ENCODE measurements at regions not wholly inside any gene's neighbourhood (a gene's known extent, or its start where the extent isn't known, plus 50 kb on each side); places are given as distances from the start of the nearest gene placed in this dataset.

DNA sequence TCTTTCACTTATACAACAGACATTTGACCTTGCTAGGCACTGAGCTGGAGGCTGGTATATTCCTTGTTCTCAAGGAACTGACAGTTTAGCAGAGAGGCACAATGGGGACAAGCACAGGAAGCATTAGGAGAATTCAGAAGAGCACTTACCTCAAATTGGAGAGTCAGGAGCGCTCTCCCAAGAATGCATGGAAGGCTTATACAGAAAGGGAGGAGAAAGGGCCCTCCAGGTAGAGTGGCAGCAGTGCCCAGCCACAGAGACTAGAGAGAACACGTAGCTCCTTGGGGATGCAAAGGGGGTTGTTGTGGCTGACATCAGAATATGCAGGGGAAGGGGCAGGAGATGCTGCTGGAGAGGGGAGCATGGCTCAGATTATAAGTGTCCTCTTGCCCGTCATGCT, 78.2 kb upstream of the MKLN1 start:
- H3K36me3 ChIP-seq = no peaks in the 10 kb centered on the region
- TF ChIP-seq, protein P1, sequence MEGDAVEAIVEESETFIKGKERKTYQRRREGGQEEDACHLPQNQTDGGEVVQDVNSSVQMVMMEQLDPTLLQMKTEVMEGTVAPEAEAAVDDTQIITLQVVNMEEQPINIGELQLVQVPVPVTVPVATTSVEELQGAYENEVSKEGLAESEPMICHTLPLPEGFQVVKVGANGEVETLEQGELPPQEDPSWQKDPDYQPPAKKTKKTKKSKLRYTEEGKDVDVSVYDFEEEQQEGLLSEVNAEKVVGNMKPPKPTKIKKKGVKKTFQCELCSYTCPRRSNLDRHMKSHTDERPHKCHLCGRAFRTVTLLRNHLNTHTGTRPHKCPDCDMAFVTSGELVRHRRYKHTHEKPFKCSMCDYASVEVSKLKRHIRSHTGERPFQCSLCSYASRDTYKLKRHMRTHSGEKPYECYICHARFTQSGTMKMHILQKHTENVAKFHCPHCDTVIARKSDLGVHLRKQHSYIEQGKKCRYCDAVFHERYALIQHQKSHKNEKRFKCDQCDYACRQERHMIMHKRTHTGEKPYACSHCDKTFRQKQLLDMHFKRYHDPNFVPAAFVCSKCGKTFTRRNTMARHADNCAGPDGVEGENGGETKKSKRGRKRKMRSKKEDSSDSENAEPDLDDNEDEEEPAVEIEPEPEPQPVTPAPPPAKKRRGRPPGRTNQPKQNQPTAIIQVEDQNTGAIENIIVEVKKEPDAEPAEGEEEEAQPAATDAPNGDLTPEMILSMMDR (IDR thresholded peaks at IDR 0.05) = no peak
- TF ChIP-seq POLR2A (IDR thresholded peaks at IDR 0.05) = no peak
- H3K4me1 ChIP-seq = peaks cover 0 to 8% (median 0%) of the 10 kb centered on the region in 4 donors
- peaks cover 0 to 4% (median 0%) of the 10 kb centered on the region in 4 donors for H3K9me3 ChIP-seq
- no peak for DNase-seq
- H3K27ac ChIP-seq = peak overlapping the region in 1 of 4 donors; percentile 7
- no peak overlapping the region for H3K4me3 ChIP-seq
- H3K27me3 ChIP-seq = no peaks in the 10 kb centered on the region

DNA sequence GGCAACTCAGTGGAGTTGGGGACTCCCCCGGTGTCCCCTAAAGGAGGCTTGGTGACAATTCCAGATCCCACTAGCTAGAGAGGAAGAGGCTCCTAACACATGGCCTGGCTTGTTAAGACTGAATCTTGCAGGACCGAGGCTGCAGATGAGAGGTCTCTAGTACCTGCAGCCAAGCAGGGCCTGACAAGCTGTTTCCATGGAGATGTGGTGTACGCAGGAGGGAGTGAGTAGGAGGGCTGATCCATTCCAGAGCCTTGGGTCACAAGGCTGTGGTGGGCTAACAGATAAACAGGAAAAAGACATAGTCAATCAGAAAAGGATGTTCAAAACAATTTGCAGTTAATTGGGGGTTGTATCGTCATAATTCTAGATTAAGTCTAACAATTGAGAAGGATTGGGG, 77.3 kb upstream of the MKLN1 start:
- Histone ChIP-seq H3K4me1 (peaks cover 0 to 8% (median 0%) of the 10 kb centered on the region in 4 donors), H3K4me3 (no peak overlapping the region), H3K27me3 (no peaks in the 10 kb centered on the region), H3K27ac (no peak overlapping the region), H3K36me3 (no peaks in the 10 kb centered on the region), H3K9me3 (peaks cover 0 to 12% (median 0%) of the 10 kb centered on the region in 4 donors)
- TF ChIP-seq, protein P1 (IDR thresholded peaks at IDR 0.05) = no peak
- TF ChIP-seq POLR2A (IDR thresholded peaks at IDR 0.05) = no peak
- no peak for DNase-seq

DNA sequence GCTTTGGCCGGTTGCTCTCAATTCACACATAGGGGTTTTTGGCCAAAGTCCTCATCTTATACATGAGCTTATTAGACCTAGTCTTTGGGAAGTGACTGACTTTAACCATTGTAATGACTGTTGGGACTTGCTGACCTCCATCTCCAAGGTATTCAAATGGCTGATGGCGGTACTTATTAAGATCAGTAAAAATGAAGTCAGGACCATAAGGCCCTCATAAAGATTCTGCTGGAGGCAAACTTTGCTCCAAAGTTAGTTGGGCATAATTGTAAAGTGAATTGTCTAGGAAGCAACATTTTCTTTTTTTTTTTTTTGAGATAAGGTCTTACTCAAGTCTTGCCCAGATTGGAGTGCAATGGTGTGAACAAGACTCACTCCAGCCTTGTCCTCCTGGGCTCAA, 76.3 kb upstream of the MKLN1 start:
- Histone ChIP-seq H3K27ac (no peak overlapping the region), H3K4me1 (peaks cover 0 to 8% (median 0%) of the 10 kb centered on the region in 4 donors)
- TF ChIP-seq, protein P1 (IDR thresholded peaks at IDR 0.05) = no peak
- no peak for TF ChIP-seq POLR2A (IDR thresholded peaks at IDR 0.05)

DNA sequence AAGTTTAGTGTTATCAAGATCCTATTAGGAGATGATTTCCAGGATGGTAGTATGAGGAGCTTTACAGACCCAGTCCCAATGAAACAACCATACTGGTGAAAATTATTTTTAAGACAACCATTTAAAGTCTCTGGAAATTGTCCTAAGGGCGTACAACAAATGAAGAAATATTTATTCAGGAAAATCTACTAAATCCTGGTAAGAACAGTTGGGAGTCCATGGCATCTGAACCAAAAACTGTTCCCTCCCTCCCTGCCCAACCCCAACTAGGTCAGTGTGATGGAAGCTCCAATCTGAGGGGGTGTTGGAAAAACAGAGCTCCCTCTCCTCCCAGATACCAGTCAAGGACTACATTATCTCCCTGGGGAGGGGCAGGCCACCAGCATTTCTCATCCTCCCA, 74.7 kb upstream of the MKLN1 start:
- peaks cover 0 to 21% (median 0%) of the 10 kb centered on the region in 4 donors for H3K9me3 ChIP-seq
- DNase-seq = no peak
- TF ChIP-seq, protein P1 (IDR thresholded peaks at IDR 0.05) = no peak
- no peak for TF ChIP-seq POLR2A (IDR thresholded peaks at IDR 0.05)
- H3K36me3 ChIP-seq = no peaks in the 10 kb centered on the region
- peaks cover 0 to 8% (median 0%) of the 10 kb centered on the region in 4 donors for H3K4me1 ChIP-seq
- H3K4me3 ChIP-seq = no peak overlapping the region
- H3K27me3 ChIP-seq = no peaks in the 10 kb centered on the region
- H3K27ac ChIP-seq = no peak overlapping the region

More for the DNA sequence above, 76.3 kb upstream of the MKLN1 start:
- no peaks in the 10 kb centered on the region for H3K27me3 ChIP-seq
- H3K9me3 ChIP-seq = peaks cover 0 to 21% (median 0%) of the 10 kb centered on the region in 4 donors
- DNase-seq = no peak
- no peak overlapping the region for H3K4me3 ChIP-seq
- H3K36me3 ChIP-seq = no peaks in the 10 kb centered on the region

GRCh38 chr7:131254211-131254610, 73.5 kb upstream of the MKLN1 start:
- Histone ChIP-seq H3K27me3 (no peaks in the 10 kb centered on the region), H3K27ac (no peak overlapping the region), H3K36me3 (no peaks in the 10 kb centered on the region), H3K9me3 (peaks cover 0 to 21% (median 0%) of the 10 kb centered on the region in 4 donors), H3K4me3 (no peak overlapping the region), H3K4me1 (no peaks in the 10 kb centered on the region)
- no peak for DNase-seq
- TF ChIP-seq, protein P1 (IDR thresholded peaks at IDR 0.05) = no peak

GRCh38 chr7:131255242-131255641, 72.4 kb upstream of the MKLN1 start:
- Histone ChIP-seq H3K27me3 (no peaks in the 10 kb centered on the region), H3K27ac (no peak overlapping the region), H3K4me3 (no peak overlapping the region), H3K36me3 (no peaks in the 10 kb centered on the region), H3K4me1 (no peaks in the 10 kb centered on the region), H3K9me3 (peaks cover 0 to 21% (median 0%) of the 10 kb centered on the region in 4 donors)
- no peak for DNase-seq
- no peak for TF ChIP-seq POLR2A (IDR thresholded peaks at IDR 0.05)
- TF ChIP-seq, protein P1 (IDR thresholded peaks at IDR 0.05) = no peak

All from Peyer's patch (tissue), 4 donors.